ENCODE measurements at regions not wholly inside any gene's neighbourhood (a gene's known extent, or its start where the extent isn't known, plus 50 kb on each side); places are given as distances from the start of the nearest gene placed in this dataset.

GRCh38 chr3:6255229-6255628 lies 605.7 kb upstream of the GRM7 start (continued):
- TF ChIP-seq, protein P1, sequence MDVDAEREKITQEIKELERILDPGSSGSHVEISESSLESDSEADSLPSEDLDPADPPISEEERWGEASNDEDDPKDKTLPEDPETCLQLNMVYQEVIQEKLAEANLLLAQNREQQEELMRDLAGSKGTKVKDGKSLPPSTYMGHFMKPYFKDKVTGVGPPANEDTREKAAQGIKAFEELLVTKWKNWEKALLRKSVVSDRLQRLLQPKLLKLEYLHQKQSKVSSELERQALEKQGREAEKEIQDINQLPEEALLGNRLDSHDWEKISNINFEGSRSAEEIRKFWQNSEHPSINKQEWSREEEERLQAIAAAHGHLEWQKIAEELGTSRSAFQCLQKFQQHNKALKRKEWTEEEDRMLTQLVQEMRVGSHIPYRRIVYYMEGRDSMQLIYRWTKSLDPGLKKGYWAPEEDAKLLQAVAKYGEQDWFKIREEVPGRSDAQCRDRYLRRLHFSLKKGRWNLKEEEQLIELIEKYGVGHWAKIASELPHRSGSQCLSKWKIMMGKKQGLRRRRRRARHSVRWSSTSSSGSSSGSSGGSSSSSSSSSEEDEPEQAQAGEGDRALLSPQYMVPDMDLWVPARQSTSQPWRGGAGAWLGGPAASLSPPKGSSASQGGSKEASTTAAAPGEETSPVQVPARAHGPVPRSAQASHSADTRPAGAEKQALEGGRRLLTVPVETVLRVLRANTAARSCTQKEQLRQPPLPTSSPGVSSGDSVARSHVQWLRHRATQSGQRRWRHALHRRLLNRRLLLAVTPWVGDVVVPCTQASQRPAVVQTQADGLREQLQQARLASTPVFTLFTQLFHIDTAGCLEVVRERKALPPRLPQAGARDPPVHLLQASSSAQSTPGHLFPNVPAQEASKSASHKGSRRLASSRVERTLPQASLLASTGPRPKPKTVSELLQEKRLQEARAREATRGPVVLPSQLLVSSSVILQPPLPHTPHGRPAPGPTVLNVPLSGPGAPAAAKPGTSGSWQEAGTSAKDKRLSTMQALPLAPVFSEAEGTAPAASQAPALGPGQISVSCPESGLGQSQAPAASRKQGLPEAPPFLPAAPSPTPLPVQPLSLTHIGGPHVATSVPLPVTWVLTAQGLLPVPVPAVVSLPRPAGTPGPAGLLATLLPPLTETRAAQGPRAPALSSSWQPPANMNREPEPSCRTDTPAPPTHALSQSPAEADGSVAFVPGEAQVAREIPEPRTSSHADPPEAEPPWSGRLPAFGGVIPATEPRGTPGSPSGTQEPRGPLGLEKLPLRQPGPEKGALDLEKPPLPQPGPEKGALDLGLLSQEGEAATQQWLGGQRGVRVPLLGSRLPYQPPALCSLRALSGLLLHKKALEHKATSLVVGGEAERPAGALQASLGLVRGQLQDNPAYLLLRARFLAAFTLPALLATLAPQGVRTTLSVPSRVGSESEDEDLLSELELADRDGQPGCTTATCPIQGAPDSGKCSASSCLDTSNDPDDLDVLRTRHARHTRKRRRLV (CRISPR knock-in tag; IDR thresholded peaks at IDR 0.05), result no peak
- no peak for TF ChIP-seq TARDBP (CRISPR knock-in tag; IDR thresholded peaks at IDR 0.05)

DNA sequence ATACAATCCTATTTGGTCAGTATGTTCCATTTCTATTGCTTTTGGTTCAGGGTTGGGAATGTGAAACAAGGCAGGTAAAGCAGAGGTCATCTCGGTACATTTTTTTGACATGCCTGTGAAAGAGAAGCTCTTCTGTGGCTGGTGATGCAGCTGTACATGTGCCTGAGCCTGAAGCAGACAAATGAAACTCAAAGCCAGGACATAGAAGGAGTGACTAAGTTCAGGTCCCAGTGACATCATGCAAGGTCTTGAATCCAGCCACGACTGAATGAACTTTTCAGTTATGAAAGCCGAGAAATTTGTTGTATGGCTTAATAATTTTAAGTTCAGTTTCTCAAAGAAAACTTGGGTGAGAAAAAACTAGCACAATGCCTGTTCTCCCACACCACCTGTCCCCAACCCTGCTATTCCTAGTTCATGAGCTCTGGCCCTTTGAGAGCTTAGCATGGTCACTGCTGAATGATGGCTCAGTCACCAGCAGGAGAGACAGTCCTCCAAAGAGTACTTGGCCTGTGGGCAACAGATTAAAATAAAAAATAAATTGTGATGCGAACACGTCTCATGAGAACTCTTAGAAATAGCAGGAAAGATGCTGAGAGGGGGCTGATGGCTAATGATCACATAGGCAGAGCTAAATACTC lies 600.2 kb upstream of the GRM7 start:
- H3K27me3 ChIP-seq (ENCODE audit: control insufficient read depth in 1 of 2, insufficient read depth in 2 of 2, low read length in 2 of 2), result no peaks in the 10 kb centered on the region
- intact Hi-C loops (cut with micrococcal nuclease; ENCODE audit: unreplicated experiment) (no loop called here), in situ Hi-C loops (cut with HindIII; ENCODE audit: extremely low pct_ligation_motif_present, low pct_unique_long_range_greater_than_20kb) (no loop called here)
- H3K4me2 ChIP-seq (ENCODE audit: low read depth, low read length), result no peak overlapping the region
- no peak overlapping the region for H3K27ac ChIP-seq (ENCODE audit: extremely low read length, insufficient read depth, low read length)
- no peaks in the 10 kb centered on the region for H3K4me1 ChIP-seq (ENCODE audit: insufficient read depth, low read length)
- H2AFZ ChIP-seq (ENCODE audit: low read length), result no peak overlapping the region
- no TSS peak for BruUV-seq (replicated peaks)
- WGBS (ENCODE audit: low lambda C conversion rate), result under 1% methylated on average over 5 of the region's 5 CpGs
- CTCF ChIA-PET (ENCODE audit: low intra/inter-chr PET ratio, low total read pairs), result no interaction called here
- H3K79me2 ChIP-seq (ENCODE audit: insufficient read depth, low read length), result no peaks in the 10 kb centered on the region
- POLR2A ChIA-PET, result no interaction called here
- no peak overlapping the region for H3K4me3 ChIP-seq (replicated peaks in 1 of 3; ENCODE audit: insufficient read depth in 1 of 3, low read depth in 2 of 3, low read length in 3 of 3)
- FAIRE-seq (no peak), ATAC-seq (no peak), DNase-seq (ENCODE audit: low spot score) (no peak)
- H3K9ac ChIP-seq (ENCODE audit: insufficient read depth, low read depth, low read length), result no peak overlapping the region
- H3K9me3 ChIP-seq (ENCODE audit: low read length), result peaks cover 82% of the 10 kb centered on the region
- no peak for TF ChIP-seq AKAP8 (CRISPR knock-in tag; IDR thresholded peaks at IDR 0.05)
- TF ChIP-seq ZNF253 (CRISPR knock-in tag; IDR thresholded peaks at IDR 0.05; ENCODE audit: borderline replicate concordance), result no peak
- TF ChIP-seq ZNF329 (CRISPR knock-in tag; IDR thresholded peaks at IDR 0.05; ENCODE audit: low read depth), result no peak
- TF ChIP-seq KDM5B (CRISPR knock-in tag; IDR thresholded peaks at IDR 0.05; ENCODE audit: borderline replicate concordance), result no peak
- TF ChIP-seq ATF3 (CRISPR knock-in tag; IDR thresholded peaks at IDR 0.05), result no peak
- TF ChIP-seq ZBTB2 (CRISPR knock-in tag; IDR thresholded peaks at IDR 0.05; ENCODE audit: low read depth), result no peak
- TF ChIP-seq CEBPG (CRISPR knock-in tag; IDR thresholded peaks at IDR 0.05), result no peak
- no peak for TF ChIP-seq ZBTB42 (CRISPR knock-in tag; IDR thresholded peaks at IDR 0.05)
- TF ChIP-seq, protein P2, sequence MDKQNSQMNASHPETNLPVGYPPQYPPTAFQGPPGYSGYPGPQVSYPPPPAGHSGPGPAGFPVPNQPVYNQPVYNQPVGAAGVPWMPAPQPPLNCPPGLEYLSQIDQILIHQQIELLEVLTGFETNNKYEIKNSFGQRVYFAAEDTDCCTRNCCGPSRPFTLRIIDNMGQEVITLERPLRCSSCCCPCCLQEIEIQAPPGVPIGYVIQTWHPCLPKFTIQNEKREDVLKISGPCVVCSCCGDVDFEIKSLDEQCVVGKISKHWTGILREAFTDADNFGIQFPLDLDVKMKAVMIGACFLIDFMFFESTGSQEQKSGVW (CRISPR knock-in tag; IDR thresholded peaks at IDR 0.05; ENCODE audit: borderline replicate concordance), result no peak
- no peaks in the 10 kb centered on the region for H4K20me1 ChIP-seq (ENCODE audit: insufficient read depth, low read length)
- H3K36me3 ChIP-seq (replicated peaks in 1 of 2; ENCODE audit: control insufficient read depth in 1 of 2, insufficient read depth in 2 of 2, low read length in 2 of 2), result no peaks in the 10 kb centered on the region
